ENCODE measurements at regions not wholly inside any gene's neighbourhood (a gene's known extent, or its start where the extent isn't known, plus 50 kb on each side); places are given as distances from the start of the nearest gene placed in this dataset.

GRCh38 chr11:129275828-129276227 lies 83.7 kb upstream of the ARHGAP32 start:
- TF ChIP-seq EZH2 (IDR thresholded peaks at IDR 0.05; ENCODE audit: low read length) (no peak), CTCF (optimal IDR thresholded peaks at IDR 0.05 in 1 of 3, IDR thresholded peaks at IDR 0.05 in 1 of 3, conservative IDR thresholded peaks at IDR 0.05 in 1 of 3; ENCODE audit: extremely low read depth in 1 of 3, insufficient read depth in 2 of 3, low read length in 3 of 3) (no peak)
- no peaks in the 10 kb centered on the region for H3K36me3 ChIP-seq (ENCODE audit: control insufficient read depth in 2 of 2, extremely low read depth in 1 of 2, insufficient read depth in 2 of 2, low read length in 2 of 2)
- no peaks in the 10 kb centered on the region for H3K27me3 ChIP-seq (ENCODE audit: control insufficient read depth, extremely low read depth, insufficient read depth, low read length)
- no peaks in the 10 kb centered on the region for H3K9me3 ChIP-seq (ENCODE audit: control insufficient read depth, low read depth, low read length)
- no peak overlapping the region for H2AFZ ChIP-seq (ENCODE audit: control insufficient read depth, low read length)
- peaks cover 32% of the 10 kb centered on the region for H3K79me2 ChIP-seq (ENCODE audit: control insufficient read depth, insufficient read depth, low read length)
- no peak overlapping the region for H3K4me2 ChIP-seq (ENCODE audit: control insufficient read depth, extremely low read depth, insufficient read depth, low read depth, low read length)
- no peaks in the 10 kb centered on the region for H3K9me1 ChIP-seq (ENCODE audit: control insufficient read depth, extremely low read depth, insufficient read depth, low read length)
- FAIRE-seq, result no peak
- H4K20me1 ChIP-seq (ENCODE audit: control insufficient read depth, extremely low read depth, insufficient read depth, low read length), result no peaks in the 10 kb centered on the region
- no peak overlapping the region for H3K4me3 ChIP-seq (ENCODE audit: control insufficient read depth in 2 of 3, extremely low read depth in 1 of 3, insufficient read depth in 2 of 3, low read depth in 1 of 3, low read length in 3 of 3)
- no peak overlapping the region for H3K9ac ChIP-seq (ENCODE audit: control insufficient read depth, extremely low read depth, insufficient read depth, low read length)
- dilution Hi-C loops (cut with MboI; ENCODE audit: extremely low pct_ligation_motif_present, low sequenced_read_pairs), result no loop called here
- H3K4me1 ChIP-seq (ENCODE audit: control insufficient read depth, extremely low read depth, insufficient read depth, low read length), result peaks cover 6% of the 10 kb centered on the region
- no peak for DNase-seq (ENCODE audit: low read depth, low spot score)
- H3K27ac ChIP-seq (ENCODE audit: control insufficient read depth, insufficient read depth, low read length), result no peak overlapping the region

GRCh38 chr11:129273944-129274711 lies 82.0 kb upstream of the ARHGAP32 start:
- Histone ChIP-seq H3K4me1 (ENCODE audit: control insufficient read depth, extremely low read depth, insufficient read depth, low read length) (no peaks in the 10 kb centered on the region), H3K9ac (ENCODE audit: control insufficient read depth, extremely low read depth, insufficient read depth, low read length) (no peak overlapping the region), H3K4me3 (ENCODE audit: control insufficient read depth in 2 of 3, extremely low read depth in 1 of 3, insufficient read depth in 2 of 3, low read depth in 1 of 3, low read length in 3 of 3) (no peak overlapping the region), H3K9me3 (ENCODE audit: control insufficient read depth, low read depth, low read length) (no peaks in the 10 kb centered on the region), H2AFZ (ENCODE audit: control insufficient read depth, low read length) (no peak overlapping the region), H3K36me3 (ENCODE audit: control insufficient read depth in 2 of 2, extremely low read depth in 1 of 2, insufficient read depth in 2 of 2, low read length in 2 of 2) (no peaks in the 10 kb centered on the region), H3K27me3 (ENCODE audit: control insufficient read depth, extremely low read depth, insufficient read depth, low read length) (no peaks in the 10 kb centered on the region), H4K20me1 (ENCODE audit: control insufficient read depth, extremely low read depth, insufficient read depth, low read length) (no peaks in the 10 kb centered on the region), H3K9me1 (ENCODE audit: control insufficient read depth, extremely low read depth, insufficient read depth, low read length) (no peaks in the 10 kb centered on the region), H3K27ac (ENCODE audit: control insufficient read depth, insufficient read depth, low read length) (no peak overlapping the region), H3K4me2 (ENCODE audit: control insufficient read depth, extremely low read depth, insufficient read depth, low read depth, low read length) (no peak overlapping the region), H3K79me2 (ENCODE audit: control insufficient read depth, insufficient read depth, low read length) (peaks cover 43% of the 10 kb centered on the region)
- FAIRE-seq, result no peak
- DNase-seq (ENCODE audit: low read depth, low spot score), result no peak
- TF ChIP-seq CTCF (optimal IDR thresholded peaks at IDR 0.05 in 1 of 3, IDR thresholded peaks at IDR 0.05 in 1 of 3, conservative IDR thresholded peaks at IDR 0.05 in 1 of 3; ENCODE audit: extremely low read depth in 1 of 3, insufficient read depth in 2 of 3, low read length in 3 of 3) (no peak), EZH2 (IDR thresholded peaks at IDR 0.05; ENCODE audit: low read length) (no peak)
- dilution Hi-C loops (cut with MboI; ENCODE audit: extremely low pct_ligation_motif_present, low sequenced_read_pairs), result no loop called here
